Esophagus muscularis mucosa (tissue), 4 donors: ENCODE measurements at regions not wholly inside any gene's neighbourhood (a gene's known extent, or its start where the extent isn't known, plus 50 kb on each side); places are given as distances from the start of the nearest gene placed in this dataset.

Experiments used
- CTCF ChIP-seq, 3 experiments: fragments of 200-600 bp in 2 of 3; fragments of 450-650 bp in 1 of 3; sonication (generic) in 2 of 3; IDR thresholded peaks; one replicate each; pipeline ENCODE4 v1.5.1; 2017 to 2019; ENCODE audit warnings: antibody characterized with exemption in 3 of 3, mild to moderate bottlenecking in 2 of 3, moderate library complexity in 1 of 3
- EP300 ChIP-seq: sonication (generic); formaldehyde crosslinking; IDR thresholded peaks from one replicate; pipeline ENCODE4 v1.6.1; 2017; ENCODE audit warnings: antibody characterized with exemption
- POLR2A ChIP-seq: fragments of 450-650 bp; IDR thresholded peaks from one replicate; pipeline ENCODE4 v1.6.1; 2017; ENCODE audit warnings: antibody characterized with exemption, moderate library complexity, mild to moderate bottlenecking, low read depth
- POLR2AphosphoS5 ChIP-seq, 2 donors: sonication (generic); formaldehyde crosslinking; IDR thresholded peaks; one replicate each; pipeline ENCODE4 v1.6.1; 2017; ENCODE audit warnings: antibody characterized with exemption in 2 of 2

GRCh38 chr3:26515351-26515750, 107.2 kb upstream of the LRRC3B start:
- TF ChIP-seq CTCF (IDR thresholded peaks at IDR 0.05) (no peak), EP300 (no peak), POLR2A (no peak), POLR2AphosphoS5 (IDR thresholded peaks at IDR 0.05) (no peak)
